GM23338 (cell line): ENCODE measurements at regions not wholly inside any gene's neighbourhood (a gene's known extent, or its start where the extent isn't known, plus 50 kb on each side); places are given as distances from the start of the nearest gene placed in this dataset.

ENCODE experiments used
- CREB1 ChIP-seq: fragments of 250-450 bp; sonication (Bioruptor Pico); IDR thresholded peaks from 2 replicates; pipeline ENCODE4 v1.5.0; 2020; ENCODE audit warnings: low read depth, mild to moderate bottlenecking, moderate library complexity
- CTCF ChIP-seq, 2 experiments: fragments of 200-600 bp in 1 of 2; sonication (generic) in 1 of 2; conservative IDR thresholded peaks; 2 replicates each; pipeline versions ENCODE4 v1.5.1 to v1.6.1; 2016 to 2017; ENCODE audit warnings: antibody characterized with exemption in 2 of 2, low read depth in 2 of 2, mild to moderate bottlenecking in 2 of 2, moderate library complexity in 1 of 2
- EZH2 ChIP-seq: fragments of 200-600 bp; sonication (generic); IDR thresholded peaks from one replicate; pipeline ENCODE4 v1.8.0; 2017; ENCODE audit warnings: antibody characterized with exemption, mild to moderate bottlenecking, low read depth; ENCODE audit not compliant: unreplicated experiment
- EZH2phosphoT487 ChIP-seq: fragments of 200-600 bp; sonication (generic); IDR thresholded peaks from one replicate; pipeline ENCODE4 v1.8.1; 2018; ENCODE audit warnings: antibody characterized with exemption; ENCODE audit not compliant: unreplicated experiment
- JUNB ChIP-seq: IDR thresholded peaks from one replicate; pipeline ENCODE4 v1.6.1; 2016; ENCODE audit warnings: antibody characterized with exemption; ENCODE audit not compliant: unreplicated experiment
- NANOG ChIP-seq: IDR thresholded peaks from 2 replicates; pipeline ENCODE4 v1.6.1; 2016; ENCODE audit warnings: antibody characterized with exemption, borderline replicate concordance
- POLR2AphosphoS5 ChIP-seq: IDR thresholded peaks from 2 replicates; pipeline ENCODE4 v1.6.1; 2016; ENCODE audit warnings: antibody characterized with exemption, low read depth
- REST ChIP-seq: IDR thresholded peaks from one replicate; pipeline ENCODE4 v1.6.1; 2018; ENCODE audit warnings: antibody characterized with exemption; ENCODE audit not compliant: unreplicated experiment
- STAT1 ChIP-seq: IDR thresholded peaks from one replicate; pipeline ENCODE4 v1.6.1; 2016; ENCODE audit warnings: antibody characterized with exemption; ENCODE audit not compliant: unreplicated experiment
- ZNF114 ChIP-seq: fragments of 250-450 bp; sonication (Bioruptor Pico); IDR thresholded peaks from 2 replicates; pipeline ENCODE4 v1.5.0; 2020; ENCODE audit warnings: mild to moderate bottlenecking, moderate library complexity
- ZNF331 ChIP-seq: fragments of 250-450 bp; sonication (Bioruptor Pico); IDR thresholded peaks from 2 replicates; pipeline ENCODE4 v1.5.0; 2020; ENCODE audit warnings: low read depth, mild to moderate bottlenecking, moderate library complexity

GRCh38 chr6:71725126-71725470, 161.3 kb upstream of the RIMS1 start:
- TF ChIP-seq CTCF (conservative IDR thresholded peaks at IDR 0.05; ENCODE audit: low read depth in 2 of 2) (no peak), REST (no peak), EZH2 (no peak), STAT1 (no peak), EZH2phosphoT487 (no peak), POLR2AphosphoS5 (no peak), JUNB (no peak), NANOG (no peak), CREB1 (no peak), ZNF331 (CRISPR knock-in tag) (no peak), ZNF114 (CRISPR knock-in tag) (no peak)
